Peyer's patch (tissue), 4 donors: ENCODE measurements at regions not wholly inside any gene's neighbourhood (a gene's known extent, or its start where the extent isn't known, plus 50 kb on each side); places are given as distances from the start of the nearest gene placed in this dataset.

ENCODE experiments used
- POLR2A ChIP-seq, 2 donors: fragments of 450-650 bp; IDR thresholded peaks; one replicate each; pipeline ENCODE4 v1.5.1; 2017; ENCODE audit warnings: antibody characterized with exemption in 2 of 2, mild to moderate bottlenecking in 2 of 2, moderate library complexity in 2 of 2
- TF ChIP-seq, protein P1 (sequence below), 6 experiments: fragments of 450-650 bp in 4 of 6; fragments of 200-600 bp in 2 of 6; sonication (generic) in 1 of 6; IDR thresholded peaks; one replicate each; pipeline ENCODE4 v1.5.1; 2017 to 2019; ENCODE audit warnings: antibody characterized with exemption in 6 of 6, mild to moderate bottlenecking in 3 of 6, moderate library complexity in 1 of 6

DNA sequence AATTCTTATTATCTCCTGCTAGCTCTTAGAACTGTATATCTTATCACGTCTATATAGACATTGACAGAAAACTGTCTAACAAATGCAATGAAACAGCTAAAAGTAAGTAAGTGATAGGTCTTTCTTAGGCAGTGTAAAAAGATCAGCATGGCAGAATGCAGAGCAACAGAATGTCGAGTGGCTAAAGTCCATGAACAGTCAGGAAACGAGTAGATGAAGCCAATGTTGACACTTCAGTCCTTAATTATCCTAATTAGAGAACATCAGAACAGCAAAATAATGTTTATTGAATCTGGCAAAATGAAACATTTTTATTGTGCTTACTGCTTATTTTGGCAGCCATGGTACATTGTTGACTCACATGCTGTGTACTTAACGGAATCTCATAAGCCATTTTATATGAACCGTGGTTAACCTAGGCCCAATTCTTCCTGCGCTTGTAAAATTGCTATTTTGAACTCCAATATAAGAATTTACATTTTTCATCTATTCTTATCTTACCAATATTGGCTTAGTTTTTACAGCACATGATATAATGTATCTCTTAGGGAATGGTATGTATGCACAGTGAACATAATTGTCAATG, 748.1 kb downstream of the DACH1 start:
- TF ChIP-seq, protein P1, sequence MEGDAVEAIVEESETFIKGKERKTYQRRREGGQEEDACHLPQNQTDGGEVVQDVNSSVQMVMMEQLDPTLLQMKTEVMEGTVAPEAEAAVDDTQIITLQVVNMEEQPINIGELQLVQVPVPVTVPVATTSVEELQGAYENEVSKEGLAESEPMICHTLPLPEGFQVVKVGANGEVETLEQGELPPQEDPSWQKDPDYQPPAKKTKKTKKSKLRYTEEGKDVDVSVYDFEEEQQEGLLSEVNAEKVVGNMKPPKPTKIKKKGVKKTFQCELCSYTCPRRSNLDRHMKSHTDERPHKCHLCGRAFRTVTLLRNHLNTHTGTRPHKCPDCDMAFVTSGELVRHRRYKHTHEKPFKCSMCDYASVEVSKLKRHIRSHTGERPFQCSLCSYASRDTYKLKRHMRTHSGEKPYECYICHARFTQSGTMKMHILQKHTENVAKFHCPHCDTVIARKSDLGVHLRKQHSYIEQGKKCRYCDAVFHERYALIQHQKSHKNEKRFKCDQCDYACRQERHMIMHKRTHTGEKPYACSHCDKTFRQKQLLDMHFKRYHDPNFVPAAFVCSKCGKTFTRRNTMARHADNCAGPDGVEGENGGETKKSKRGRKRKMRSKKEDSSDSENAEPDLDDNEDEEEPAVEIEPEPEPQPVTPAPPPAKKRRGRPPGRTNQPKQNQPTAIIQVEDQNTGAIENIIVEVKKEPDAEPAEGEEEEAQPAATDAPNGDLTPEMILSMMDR (IDR thresholded peaks at IDR 0.05): no peak
- no peak for TF ChIP-seq POLR2A (IDR thresholded peaks at IDR 0.05)
